HEK293 (cell line): ENCODE measurements at regions not wholly inside any gene's neighbourhood (a gene's known extent, or its start where the extent isn't known, plus 50 kb on each side); places are given as distances from the start of the nearest gene placed in this dataset.

Experiments used
- CTCF ChIA-PET: fragments of 350-600 bp; formaldehyde crosslinking; extraction: SDS; loops from one replicate; lab custom pipeline; 2021; ENCODE audit warnings: antibody characterized with exemption; lab: Yijun Ruan, JAX
- POLR2A ChIA-PET: fragments of 300-600 bp; formaldehyde crosslinking; extraction: SDS; loops from one replicate; lab custom pipeline; 2020; ENCODE audit warnings: antibody characterized with exemption, inconsistent platforms; lab: Yijun Ruan, JAX
- H3K27ac ChIP-seq: fragments of 200-500 bp; sonication (Bioruptor generic); 2 replicates; pipeline ENCODE4 v1.5.1; 2014; ENCODE audit warnings: low read depth, low read length, control low read depth, inconsistent platforms; ENCODE audit errors: extremely low read depth
- H3K36me3 ChIP-seq, 2 experiments: fragments of 200-500 bp in 1 of 2; sonication (Bioruptor generic) in 1 of 2; 1 replicate in 1 of 2; 2 replicates in 1 of 2; pipeline ENCODE4 v1.5.1; 2014 to 2017; ENCODE audit warnings: inconsistent platforms in 2 of 2, low read length in 2 of 2; ENCODE audit not compliant: control insufficient read depth in 2 of 2, insufficient read depth in 1 of 2
- H3K4me1 ChIP-seq: fragments of 200-500 bp; sonication (Bioruptor generic); 2 replicates; pipeline ENCODE4 v1.5.1; 2014; ENCODE audit warnings: mild to moderate bottlenecking, low read length, inconsistent platforms; ENCODE audit not compliant: control insufficient read depth, insufficient read depth
- H3K4me3 ChIP-seq: 2 replicates; pipeline ENCODE4 v1.5.1; 2011; ENCODE audit warnings: low read depth, mild to moderate bottlenecking, control low read depth, low read length, moderate library complexity
- H3K9me3 ChIP-seq: fragments of 200-500 bp; sonication (Bioruptor generic); 2 replicates; pipeline ENCODE4 v1.5.1; 2014; ENCODE audit warnings: low read depth, low read length, inconsistent platforms; ENCODE audit not compliant: control insufficient read depth, insufficient read depth
- BCL11B ChIP-seq: fragments of 450-650 bp; formaldehyde crosslinking; IDR thresholded peaks from 2 replicates; pipeline ENCODE4 v1.5.1; 2016; ENCODE audit warnings: low read depth, missing biosample characterization, missing genetic modification characterization
- SALL2 ChIP-seq: fragments of 450-650 bp; formaldehyde crosslinking; IDR thresholded peaks from 2 replicates; pipeline ENCODE4 v1.5.0; 2017; ENCODE audit warnings: missing biosample characterization, mild to moderate bottlenecking, missing genetic modification characterization, borderline replicate concordance
- SCRT2 ChIP-seq: fragments of 450-650 bp; formaldehyde crosslinking; IDR thresholded peaks from 2 replicates; pipeline ENCODE4 v1.5.1; 2016; ENCODE audit warnings: missing biosample characterization, missing genetic modification characterization
- ZBTB20 ChIP-seq: fragments of 450-650 bp; formaldehyde crosslinking; IDR thresholded peaks from 2 replicates; pipeline ENCODE4 v1.5.1; 2016; ENCODE audit warnings: missing biosample characterization, missing genetic modification characterization
- ZNF175 ChIP-seq: fragments of 450-650 bp; formaldehyde crosslinking; IDR thresholded peaks from 2 replicates; pipeline ENCODE4 v1.5.1; 2016; ENCODE audit warnings: missing biosample characterization, missing genetic modification characterization
- ZNF223 ChIP-seq: fragments of 450-650 bp; formaldehyde crosslinking; IDR thresholded peaks from 2 replicates; pipeline ENCODE4 v1.5.1; 2016; ENCODE audit warnings: missing biosample characterization, missing genetic modification characterization
- ZNF266 ChIP-seq: fragments of 450-650 bp; formaldehyde crosslinking; IDR thresholded peaks from 2 replicates; pipeline ENCODE4 v1.5.1; 2016; ENCODE audit warnings: missing biosample characterization, missing genetic modification characterization, low read depth
- ZNF324 ChIP-seq: fragments of 450-650 bp; formaldehyde crosslinking; IDR thresholded peaks from 2 replicates; pipeline ENCODE4 v1.5.1; 2016; ENCODE audit warnings: missing biosample characterization, missing genetic modification characterization
- ZNF423 ChIP-seq: fragments of 450-650 bp; formaldehyde crosslinking; IDR thresholded peaks from 2 replicates; pipeline ENCODE4 v1.5.1; 2016; ENCODE audit warnings: missing biosample characterization, missing genetic modification characterization
- ZNF521 ChIP-seq: fragments of 450-650 bp; formaldehyde crosslinking; IDR thresholded peaks from 2 replicates; pipeline ENCODE4 v1.5.1; 2017; ENCODE audit warnings: missing biosample characterization, mild to moderate bottlenecking, missing genetic modification characterization
- ZNF548 ChIP-seq: fragments of 450-650 bp; formaldehyde crosslinking; IDR thresholded peaks from 2 replicates; pipeline ENCODE4 v1.5.1; 2016; ENCODE audit warnings: missing biosample characterization, missing genetic modification characterization
- ZNF629 ChIP-seq: fragments of 450-650 bp; formaldehyde crosslinking; IDR thresholded peaks from 2 replicates; pipeline ENCODE4 v1.5.1; 2017; ENCODE audit warnings: missing biosample characterization, missing genetic modification characterization
- TF ChIP-seq, protein P1 (sequence below): fragments of 450-650 bp; formaldehyde crosslinking; IDR thresholded peaks from 2 replicates; pipeline ENCODE4 v1.5.1; 2017; ENCODE audit warnings: missing biosample characterization, missing genetic modification characterization
- TF ChIP-seq, protein P2 (sequence below): fragments of 450-650 bp; formaldehyde crosslinking; IDR thresholded peaks from 2 replicates; pipeline ENCODE4 v1.5.1; 2016; ENCODE audit warnings: missing biosample characterization, missing genetic modification characterization
- TF ChIP-seq, protein P3 (sequence below): fragments of 450-650 bp; formaldehyde crosslinking; optimal IDR thresholded peaks from 2 replicates; pipeline ENCODE3; 2016; ENCODE audit warnings: missing biosample characterization, mild to moderate bottlenecking, missing genetic modification characterization
- TF ChIP-seq, protein P4 (sequence below): fragments of 450-650 bp; formaldehyde crosslinking; IDR thresholded peaks from 2 replicates; pipeline ENCODE4 v1.5.1; 2016; ENCODE audit warnings: missing biosample characterization, missing genetic modification characterization, borderline replicate concordance
- TF ChIP-seq, protein P5 (sequence below): fragments of 450-650 bp; formaldehyde crosslinking; IDR thresholded peaks from 2 replicates; pipeline ENCODE4 v1.5.1; 2016; ENCODE audit warnings: missing biosample characterization, missing genetic modification characterization
- TF ChIP-seq, protein P6 (sequence below): fragments of 450-650 bp; formaldehyde crosslinking; IDR thresholded peaks from 2 replicates; pipeline ENCODE4 v1.5.1; 2016; ENCODE audit warnings: missing biosample characterization, missing genetic modification characterization, borderline replicate concordance

DNA sequence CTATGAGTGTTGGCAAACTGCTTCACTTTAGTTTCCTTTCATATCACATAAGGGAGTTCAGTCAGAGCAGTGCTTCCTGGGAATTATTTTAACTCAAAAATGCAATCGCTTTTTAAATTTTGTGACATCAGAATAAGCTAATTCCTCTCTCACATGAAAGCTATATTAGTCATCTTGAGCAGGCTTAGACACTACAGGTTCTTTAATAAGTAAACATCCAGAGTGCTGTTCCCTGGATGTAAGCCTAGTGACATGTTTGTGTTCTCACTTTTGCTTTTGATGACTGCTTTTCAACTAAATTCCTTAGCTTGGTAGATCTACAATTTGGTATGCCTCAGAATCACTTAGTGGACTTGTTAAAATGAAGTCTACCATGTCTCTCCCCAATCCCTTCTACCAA is 252.7 kb upstream of the POU3F2 start (continued):
- TF ChIP-seq, protein P1, sequence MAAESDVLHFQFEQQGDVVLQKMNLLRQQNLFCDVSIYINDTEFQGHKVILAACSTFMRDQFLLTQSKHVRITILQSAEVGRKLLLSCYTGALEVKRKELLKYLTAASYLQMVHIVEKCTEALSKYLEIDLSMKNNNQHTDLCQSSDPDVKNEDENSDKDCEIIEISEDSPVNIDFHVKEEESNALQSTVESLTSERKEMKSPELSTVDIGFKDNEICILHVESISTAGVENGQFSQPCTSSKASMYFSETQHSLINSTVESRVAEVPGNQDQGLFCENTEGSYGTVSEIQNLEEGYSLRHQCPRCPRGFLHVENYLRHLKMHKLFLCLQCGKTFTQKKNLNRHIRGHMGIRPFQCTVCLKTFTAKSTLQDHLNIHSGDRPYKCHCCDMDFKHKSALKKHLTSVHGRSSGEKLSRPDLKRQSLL (tag by site-specific recombination), result no peak
- TF ChIP-seq, protein P2, sequence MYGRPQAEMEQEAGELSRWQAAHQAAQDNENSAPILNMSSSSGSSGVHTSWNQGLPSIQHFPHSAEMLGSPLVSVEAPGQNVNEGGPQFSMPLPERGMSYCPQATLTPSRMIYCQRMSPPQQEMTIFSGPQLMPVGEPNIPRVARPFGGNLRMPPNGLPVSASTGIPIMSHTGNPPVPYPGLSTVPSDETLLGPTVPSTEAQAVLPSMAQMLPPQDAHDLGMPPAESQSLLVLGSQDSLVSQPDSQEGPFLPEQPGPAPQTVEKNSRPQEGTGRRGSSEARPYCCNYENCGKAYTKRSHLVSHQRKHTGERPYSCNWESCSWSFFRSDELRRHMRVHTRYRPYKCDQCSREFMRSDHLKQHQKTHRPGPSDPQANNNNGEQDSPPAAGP (tag by site-specific recombination), result no peak
- no peak for TF ChIP-seq ZNF629 (tag by site-specific recombination)
- no peak for TF ChIP-seq ZNF423 (tag by site-specific recombination)
- TF ChIP-seq, protein P3, sequence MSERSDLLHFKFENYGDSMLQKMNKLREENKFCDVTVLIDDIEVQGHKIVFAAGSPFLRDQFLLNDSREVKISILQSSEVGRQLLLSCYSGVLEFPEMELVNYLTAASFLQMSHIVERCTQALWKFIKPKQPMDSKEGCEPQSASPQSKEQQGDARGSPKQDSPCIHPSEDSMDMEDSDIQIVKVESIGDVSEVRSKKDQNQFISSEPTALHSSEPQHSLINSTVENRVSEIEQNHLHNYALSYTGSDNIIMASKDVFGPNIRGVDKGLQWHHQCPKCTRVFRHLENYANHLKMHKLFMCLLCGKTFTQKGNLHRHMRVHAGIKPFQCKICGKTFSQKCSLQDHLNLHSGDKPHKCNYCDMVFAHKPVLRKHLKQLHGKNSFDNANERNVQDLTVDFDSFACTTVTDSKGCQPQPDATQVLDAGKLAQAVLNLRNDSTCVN, result no peak
- TF ChIP-seq ZNF223 (tag by site-specific recombination), result no peak

DNA sequence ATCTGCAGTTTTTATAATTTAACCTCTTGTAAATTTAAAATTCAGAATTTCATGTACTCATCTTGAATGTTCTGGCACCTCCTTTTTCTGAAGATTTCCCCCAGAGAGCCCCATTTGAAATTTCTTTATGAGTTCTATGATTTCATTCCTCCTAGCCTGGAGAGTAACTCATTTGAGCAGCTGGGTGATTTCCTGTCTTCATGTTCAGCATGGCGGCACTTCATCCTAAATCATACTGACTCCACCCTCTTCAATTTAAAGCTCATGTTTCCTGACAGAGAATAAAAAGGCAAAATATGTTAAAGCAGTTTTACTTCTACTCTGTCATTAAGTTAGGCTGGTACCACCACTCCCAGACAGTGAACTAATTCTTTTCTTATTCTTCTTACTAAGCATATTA is 250.9 kb upstream of the POU3F2 start:
- Histone ChIP-seq H3K4me3 (no peak overlapping the region), H3K36me3 (no peaks in the 10 kb centered on the region), H3K27ac (no peak overlapping the region), H3K4me1 (no peaks in the 10 kb centered on the region), H3K9me3 (no peaks in the 10 kb centered on the region)
- TF ChIP-seq SALL2, result no peak
- no peak for TF ChIP-seq ZBTB20 (tag by site-specific recombination)
- no peak for TF ChIP-seq ZNF175
- no peak for TF ChIP-seq ZNF266 (tag by site-specific recombination)
- no peak for TF ChIP-seq ZNF521
- TF ChIP-seq ZNF324 (tag by site-specific recombination), result no peak
- TF ChIP-seq, protein P4, sequence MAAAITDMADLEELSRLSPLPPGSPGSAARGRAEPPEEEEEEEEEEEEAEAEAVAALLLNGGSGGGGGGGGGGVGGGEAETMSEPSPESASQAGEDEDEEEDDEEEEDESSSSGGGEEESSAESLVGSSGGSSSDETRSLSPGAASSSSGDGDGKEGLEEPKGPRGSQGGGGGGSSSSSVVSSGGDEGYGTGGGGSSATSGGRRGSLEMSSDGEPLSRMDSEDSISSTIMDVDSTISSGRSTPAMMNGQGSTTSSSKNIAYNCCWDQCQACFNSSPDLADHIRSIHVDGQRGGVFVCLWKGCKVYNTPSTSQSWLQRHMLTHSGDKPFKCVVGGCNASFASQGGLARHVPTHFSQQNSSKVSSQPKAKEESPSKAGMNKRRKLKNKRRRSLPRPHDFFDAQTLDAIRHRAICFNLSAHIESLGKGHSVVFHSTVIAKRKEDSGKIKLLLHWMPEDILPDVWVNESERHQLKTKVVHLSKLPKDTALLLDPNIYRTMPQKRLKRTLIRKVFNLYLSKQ, result no peak
- no peak for TF ChIP-seq SCRT2 (tag by site-specific recombination)
- TF ChIP-seq ZNF223 (tag by site-specific recombination), result no peak
- TF ChIP-seq, protein P5, sequence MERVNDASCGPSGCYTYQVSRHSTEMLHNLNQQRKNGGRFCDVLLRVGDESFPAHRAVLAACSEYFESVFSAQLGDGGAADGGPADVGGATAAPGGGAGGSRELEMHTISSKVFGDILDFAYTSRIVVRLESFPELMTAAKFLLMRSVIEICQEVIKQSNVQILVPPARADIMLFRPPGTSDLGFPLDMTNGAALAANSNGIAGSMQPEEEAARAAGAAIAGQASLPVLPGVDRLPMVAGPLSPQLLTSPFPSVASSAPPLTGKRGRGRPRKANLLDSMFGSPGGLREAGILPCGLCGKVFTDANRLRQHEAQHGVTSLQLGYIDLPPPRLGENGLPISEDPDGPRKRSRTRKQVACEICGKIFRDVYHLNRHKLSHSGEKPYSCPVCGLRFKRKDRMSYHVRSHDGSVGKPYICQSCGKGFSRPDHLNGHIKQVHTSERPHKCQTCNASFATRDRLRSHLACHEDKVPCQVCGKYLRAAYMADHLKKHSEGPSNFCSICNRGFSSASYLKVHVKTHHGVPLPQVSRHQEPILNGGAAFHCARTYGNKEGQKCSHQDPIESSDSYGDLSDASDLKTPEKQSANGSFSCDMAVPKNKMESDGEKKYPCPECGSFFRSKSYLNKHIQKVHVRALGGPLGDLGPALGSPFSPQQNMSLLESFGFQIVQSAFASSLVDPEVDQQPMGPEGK (tag by site-specific recombination), result no peak
- no peak for TF ChIP-seq BCL11B (tag by site-specific recombination)
- CTCF ChIA-PET, result no interaction called here
- POLR2A ChIA-PET, result no interaction called here

DNA sequence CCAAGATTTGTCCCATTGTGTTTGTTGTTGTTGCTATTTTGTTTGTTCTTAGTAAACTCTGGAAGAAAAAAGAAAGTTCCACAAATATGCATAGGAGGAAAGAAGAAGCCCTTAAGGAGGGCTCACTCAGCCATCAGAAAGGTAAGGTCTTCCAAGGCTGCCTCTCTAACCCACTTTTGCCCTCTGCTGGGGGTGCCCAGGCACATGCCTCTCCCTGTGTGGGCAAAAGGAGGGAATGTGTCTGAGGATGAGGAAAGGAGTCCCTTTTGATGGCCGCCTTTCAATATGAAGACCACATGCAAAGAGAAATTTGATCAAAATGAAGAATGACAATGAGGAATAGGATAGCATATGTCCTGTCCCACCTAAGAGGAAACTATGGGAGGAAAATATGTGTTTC is 248.2 kb upstream of the POU3F2 start:
- ChIA-PET POLR2A (no interaction called here), CTCF (interaction anchor here (0.8 kb wide), 1 partner anchor 14 kb away, joined by 3 read pairs; no protein-coding TSS in a partner anchor)
- H3K36me3 ChIP-seq, result no peaks in the 10 kb centered on the region
- no peak overlapping the region for H3K27ac ChIP-seq
- H3K9me3 ChIP-seq, result no peaks in the 10 kb centered on the region
- H3K4me1 ChIP-seq, result no peaks in the 10 kb centered on the region
- H3K4me3 ChIP-seq, result no peak overlapping the region
- no peak for TF ChIP-seq ZNF548 (tag by site-specific recombination)
- TF ChIP-seq, protein P6, sequence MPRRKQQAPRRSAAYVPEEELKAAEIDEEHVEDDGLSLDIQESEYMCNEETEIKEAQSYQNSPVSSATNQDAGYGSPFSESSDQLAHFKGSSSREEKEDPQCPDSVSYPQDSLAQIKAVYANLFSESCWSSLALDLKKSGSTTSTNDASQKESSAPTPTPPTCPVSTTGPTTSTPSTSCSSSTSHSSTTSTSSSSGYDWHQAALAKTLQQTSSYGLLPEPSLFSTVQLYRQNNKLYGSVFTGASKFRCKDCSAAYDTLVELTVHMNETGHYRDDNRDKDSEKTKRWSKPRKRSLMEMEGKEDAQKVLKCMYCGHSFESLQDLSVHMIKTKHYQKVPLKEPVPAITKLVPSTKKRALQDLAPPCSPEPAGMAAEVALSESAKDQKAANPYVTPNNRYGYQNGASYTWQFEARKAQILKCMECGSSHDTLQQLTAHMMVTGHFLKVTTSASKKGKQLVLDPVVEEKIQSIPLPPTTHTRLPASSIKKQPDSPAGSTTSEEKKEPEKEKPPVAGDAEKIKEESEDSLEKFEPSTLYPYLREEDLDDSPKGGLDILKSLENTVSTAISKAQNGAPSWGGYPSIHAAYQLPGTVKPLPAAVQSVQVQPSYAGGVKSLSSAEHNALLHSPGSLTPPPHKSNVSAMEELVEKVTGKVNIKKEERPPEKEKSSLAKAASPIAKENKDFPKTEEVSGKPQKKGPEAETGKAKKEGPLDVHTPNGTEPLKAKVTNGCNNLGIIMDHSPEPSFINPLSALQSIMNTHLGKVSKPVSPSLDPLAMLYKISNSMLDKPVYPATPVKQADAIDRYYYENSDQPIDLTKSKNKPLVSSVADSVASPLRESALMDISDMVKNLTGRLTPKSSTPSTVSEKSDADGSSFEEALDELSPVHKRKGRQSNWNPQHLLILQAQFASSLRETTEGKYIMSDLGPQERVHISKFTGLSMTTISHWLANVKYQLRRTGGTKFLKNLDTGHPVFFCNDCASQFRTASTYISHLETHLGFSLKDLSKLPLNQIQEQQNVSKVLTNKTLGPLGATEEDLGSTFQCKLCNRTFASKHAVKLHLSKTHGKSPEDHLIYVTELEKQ (tag by site-specific recombination), result no peak
